ENCODE measurements at regions not wholly inside any gene's neighbourhood (a gene's known extent, or its start where the extent isn't known, plus 50 kb on each side); places are given as distances from the start of the nearest gene placed in this dataset.

GRCh38 chr12:65670775-65671174 lies 153.5 kb upstream of the HMGA2 start:
- no peak for TF ChIP-seq CTCF (IDR thresholded peaks at IDR 0.05; ENCODE audit: poor library complexity)
- TF ChIP-seq EZH2phosphoT487 (IDR thresholded peaks at IDR 0.05; ENCODE audit: low read depth, severe bottlenecking, unreplicated experiment) = no peak
- TF ChIP-seq EZH2 (IDR thresholded peaks at IDR 0.05; ENCODE audit: borderline replicate concordance) = no peak

Data from hepatocyte (in vitro differentiated cells).